MM.1S (cell line): ENCODE measurements at regions not wholly inside any gene's neighbourhood (a gene's known extent, or its start where the extent isn't known, plus 50 kb on each side); places are given as distances from the start of the nearest gene placed in this dataset.

ENCODE experiments used
- DNase-seq: peaks from one replicate; pipeline ENCODE4 v3.0.0-alpha.2; 2015
- H2AFZ ChIP-seq: fragments of 300-600 bp; sonication (generic); 2 replicates; pipeline ENCODE4 v1.6.0; 2016; ENCODE audit warnings: antibody characterized with exemption, low read length
- H3F3A ChIP-seq: fragments of 300-600 bp; sonication (generic); 2 replicates; pipeline ENCODE4 v1.6.1; 2016; ENCODE audit warnings: mild to moderate bottlenecking, antibody characterized with exemption, low read length, moderate library complexity, mixed read lengths; ENCODE audit not compliant: insufficient read depth
- H3K27ac ChIP-seq: fragments of 300-600 bp; sonication (generic); 2 replicates; pipeline ENCODE4 v1.5.1; 2016; ENCODE audit warnings: mild to moderate bottlenecking, low read length
- H3K27me3 ChIP-seq: fragments of 300-600 bp; sonication (generic); replicated peaks from 2 replicates; pipeline ENCODE4 v1.6.0; 2016; ENCODE audit warnings: low read length; ENCODE audit not compliant: insufficient read depth
- H3K36me3 ChIP-seq: fragments of 300-600 bp; sonication (generic); replicated peaks from 2 replicates; pipeline ENCODE4 v1.6.1; 2016; ENCODE audit warnings: mild to moderate bottlenecking, low read length, mixed read lengths; ENCODE audit not compliant: insufficient read depth
- H3K4me1 ChIP-seq: fragments of 300-600 bp; sonication (generic); 2 replicates; pipeline ENCODE4 v1.6.1; 2016; ENCODE audit warnings: low read length, mixed read lengths
- H3K4me2 ChIP-seq: fragments of 300-600 bp; sonication (generic); 2 replicates; pipeline ENCODE4 v1.6.0; 2016; ENCODE audit warnings: low read depth, low read length
- H3K4me3 ChIP-seq: fragments of 300-600 bp; sonication (generic); 2 replicates; pipeline ENCODE4 v1.5.1; 2016; ENCODE audit warnings: low read length, mixed read lengths
- H3K79me2 ChIP-seq: fragments of 300-600 bp; sonication (generic); 2 replicates; pipeline ENCODE4 v1.6.1; 2016; ENCODE audit warnings: mixed run types, low read length, mixed read lengths
- H3K9ac ChIP-seq: fragments of 300-600 bp; sonication (generic); 2 replicates; pipeline ENCODE4 v1.6.1; 2016; ENCODE audit warnings: low read length, mixed read lengths
- H3K9me2 ChIP-seq: fragments of 300-600 bp; sonication (generic); replicated peaks from 2 replicates; pipeline ENCODE4 v1.6.1; 2016; ENCODE audit warnings: mild to moderate bottlenecking, low read length, mixed read lengths; ENCODE audit not compliant: insufficient read depth
- H3K9me3 ChIP-seq: fragments of 300-600 bp; sonication (generic); replicated peaks from 2 replicates; pipeline ENCODE4 v1.6.1; 2016; ENCODE audit warnings: mild to moderate bottlenecking, low read length, mixed read lengths; ENCODE audit not compliant: insufficient read depth
- H4K20me1 ChIP-seq: fragments of 300-600 bp; sonication (generic); 2 replicates; pipeline ENCODE4 v1.6.1; 2016; ENCODE audit warnings: mild to moderate bottlenecking, low read length, moderate library complexity, mixed read lengths; ENCODE audit not compliant: insufficient read depth
- EZH2 ChIP-seq: fragments of 300-600 bp; sonication (generic); optimal IDR thresholded peaks from 2 replicates; pipeline ENCODE3; 2017; ENCODE audit warnings: low read depth, mild to moderate bottlenecking, antibody characterized with exemption, low read length, mixed read lengths
- EZH2phosphoT487 ChIP-seq: fragments of 300-600 bp; sonication (generic); IDR thresholded peaks from 2 replicates; pipeline ENCODE4 v1.6.1; 2018; ENCODE audit warnings: antibody characterized with exemption, low read length
- TF ChIP-seq, protein P1 (sequence below): fragments of 300-600 bp; sonication (generic); IDR thresholded peaks from 2 replicates; pipeline ENCODE4 v1.5.1; 2016; ENCODE audit warnings: antibody characterized with exemption, low read length, mixed read lengths

DNA sequence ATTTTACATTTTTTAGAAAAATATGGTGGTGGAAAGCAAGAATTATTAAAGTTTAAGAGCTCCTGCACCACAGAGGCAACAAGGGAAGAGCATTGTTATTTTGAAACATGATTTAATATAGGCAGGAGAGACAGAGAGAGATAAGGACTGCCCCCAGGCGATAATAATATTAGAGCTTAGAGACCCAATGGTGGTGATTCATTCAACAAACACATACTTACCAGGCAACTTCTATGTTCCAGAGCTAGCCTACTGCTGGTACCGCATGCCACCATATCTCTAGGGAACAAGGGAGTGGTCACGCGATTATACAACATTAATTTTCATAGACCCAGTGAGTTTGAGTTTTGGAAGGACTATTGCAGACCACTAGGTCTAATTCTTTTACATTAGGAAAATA, 327.8 kb upstream of the SOX11 start:
- no peaks in the 10 kb centered on the region for H3K9me3 ChIP-seq
- H3K9ac ChIP-seq, result no peak overlapping the region
- no peaks in the 10 kb centered on the region for H3K4me1 ChIP-seq
- H4K20me1 ChIP-seq, result no peaks in the 10 kb centered on the region
- H3K9me2 ChIP-seq, result no peaks in the 10 kb centered on the region
- no peaks in the 10 kb centered on the region for H3F3A ChIP-seq
- no peaks in the 10 kb centered on the region for H3K36me3 ChIP-seq
- no peak for DNase-seq
- H2AFZ ChIP-seq, result no peak overlapping the region
- H3K27me3 ChIP-seq, result no peaks in the 10 kb centered on the region
- no peak overlapping the region for H3K4me3 ChIP-seq
- H3K79me2 ChIP-seq, result no peaks in the 10 kb centered on the region
- TF ChIP-seq EZH2phosphoT487 (no peak), EZH2 (no peak)
- TF ChIP-seq, protein P1, sequence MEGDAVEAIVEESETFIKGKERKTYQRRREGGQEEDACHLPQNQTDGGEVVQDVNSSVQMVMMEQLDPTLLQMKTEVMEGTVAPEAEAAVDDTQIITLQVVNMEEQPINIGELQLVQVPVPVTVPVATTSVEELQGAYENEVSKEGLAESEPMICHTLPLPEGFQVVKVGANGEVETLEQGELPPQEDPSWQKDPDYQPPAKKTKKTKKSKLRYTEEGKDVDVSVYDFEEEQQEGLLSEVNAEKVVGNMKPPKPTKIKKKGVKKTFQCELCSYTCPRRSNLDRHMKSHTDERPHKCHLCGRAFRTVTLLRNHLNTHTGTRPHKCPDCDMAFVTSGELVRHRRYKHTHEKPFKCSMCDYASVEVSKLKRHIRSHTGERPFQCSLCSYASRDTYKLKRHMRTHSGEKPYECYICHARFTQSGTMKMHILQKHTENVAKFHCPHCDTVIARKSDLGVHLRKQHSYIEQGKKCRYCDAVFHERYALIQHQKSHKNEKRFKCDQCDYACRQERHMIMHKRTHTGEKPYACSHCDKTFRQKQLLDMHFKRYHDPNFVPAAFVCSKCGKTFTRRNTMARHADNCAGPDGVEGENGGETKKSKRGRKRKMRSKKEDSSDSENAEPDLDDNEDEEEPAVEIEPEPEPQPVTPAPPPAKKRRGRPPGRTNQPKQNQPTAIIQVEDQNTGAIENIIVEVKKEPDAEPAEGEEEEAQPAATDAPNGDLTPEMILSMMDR, result no peak
- no peak overlapping the region for H3K27ac ChIP-seq
- H3K4me2 ChIP-seq, result no peak overlapping the region

DNA sequence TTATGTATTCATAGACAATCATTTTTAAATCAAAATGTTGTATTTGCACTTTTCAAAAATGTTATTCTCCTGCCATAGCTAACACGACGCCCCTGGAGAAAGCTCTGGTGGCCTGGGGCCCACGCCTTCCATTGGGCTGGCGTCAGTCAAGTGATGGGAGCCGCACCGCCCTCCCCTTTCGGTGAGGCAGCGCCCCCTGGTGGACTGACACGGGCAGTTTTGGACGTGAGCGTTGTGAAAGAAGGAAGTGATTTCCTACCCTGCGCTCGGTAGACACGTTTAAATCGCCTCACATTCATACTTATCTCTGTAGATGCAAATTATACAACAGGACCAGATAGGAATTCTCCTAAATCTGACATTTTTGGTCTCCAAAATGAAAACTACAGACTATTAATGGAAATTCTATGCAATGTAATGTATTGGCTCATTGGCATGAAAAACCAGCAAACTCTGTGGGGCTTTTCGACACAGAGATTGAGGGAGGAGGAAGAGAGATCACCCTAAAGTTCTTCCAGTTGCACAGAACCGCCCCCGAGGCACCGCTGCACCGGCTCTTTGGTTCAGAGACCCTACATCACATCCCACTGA, 326.2 kb upstream of the SOX11 start:
- Histone ChIP-seq H3K4me2 (0 out of 2 replicates have a peak overlapping the region, but pooled peaks have one; percentile 4), H3K79me2 (no peaks in the 10 kb centered on the region), H2AFZ (no peak overlapping the region), H3K4me3 (no peak overlapping the region), H3K9me2 (no peaks in the 10 kb centered on the region), H3K36me3 (no peaks in the 10 kb centered on the region), H4K20me1 (no peaks in the 10 kb centered on the region), H3K27ac (no peak overlapping the region), H3K9ac (no peak overlapping the region), H3K4me1 (no peaks in the 10 kb centered on the region), H3K9me3 (no peaks in the 10 kb centered on the region), H3F3A (no peaks in the 10 kb centered on the region), H3K27me3 (no peaks in the 10 kb centered on the region)
- DNase-seq, result peak; percentile 63
- TF ChIP-seq EZH2phosphoT487 (no peak), EZH2 (no peak)
- TF ChIP-seq, protein P1, result peak; percentile 76

DNA sequence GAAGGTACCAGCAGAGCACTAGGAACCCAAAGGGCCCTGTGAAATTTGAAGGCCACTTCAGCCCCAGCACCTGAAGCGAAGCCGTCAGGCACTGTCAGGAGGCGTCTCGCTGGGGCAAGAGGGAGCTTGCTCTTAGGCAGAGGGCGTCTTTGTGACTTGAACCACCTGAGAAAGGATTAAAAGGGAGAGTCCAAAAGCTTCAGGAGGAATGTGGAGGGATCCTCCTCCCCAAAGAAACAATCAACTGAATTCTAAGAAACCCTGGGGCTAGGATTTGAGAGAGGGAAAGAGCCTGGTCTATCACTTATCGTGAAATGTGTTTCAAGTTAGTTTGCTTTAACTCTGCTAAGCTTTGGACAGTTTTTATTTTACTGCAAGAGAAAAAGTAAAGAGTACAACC, 324.9 kb upstream of the SOX11 start:
- Histone ChIP-seq H4K20me1 (no peaks in the 10 kb centered on the region), H3K36me3 (no peaks in the 10 kb centered on the region), H3K27me3 (no peaks in the 10 kb centered on the region)

More for the DNA sequence above, 324.9 kb upstream of the SOX11 start:
- Histone ChIP-seq H3K4me3 (no peak overlapping the region), H3K4me1 (no peaks in the 10 kb centered on the region), H3K4me2 (no peak overlapping the region), H2AFZ (no peak overlapping the region), H3K9me3 (no peaks in the 10 kb centered on the region), H3K9ac (no peak overlapping the region), H3K9me2 (no peaks in the 10 kb centered on the region), H3F3A (no peaks in the 10 kb centered on the region), H3K79me2 (no peaks in the 10 kb centered on the region), H3K27ac (no peak overlapping the region)
- TF ChIP-seq, protein P1, result no peak
- no peak for TF ChIP-seq EZH2phosphoT487
- TF ChIP-seq EZH2, result no peak
- DNase-seq, result no peak
